ENCODE measurements at regions not wholly inside any gene's neighbourhood (a gene's known extent, or its start where the extent isn't known, plus 50 kb on each side); places are given as distances from the start of the nearest gene placed in this dataset.

GRCh38 chr5:104171958-104172690 is 609.5 kb upstream of the NUDT12 start:
- TF ChIP-seq REST (IDR thresholded peaks at IDR 0.05; ENCODE audit: insufficient read depth in 1 of 2, low read depth in 2 of 2, low read length in 2 of 2) (no peak), POLR2AphosphoS5 (IDR thresholded peaks at IDR 0.05; ENCODE audit: low read depth, low read length) (no peak), SIN3A (IDR thresholded peaks at IDR 0.05; ENCODE audit: borderline replicate concordance, insufficient read depth, low read length) (no peak), FOXP2 (optimal IDR thresholded peaks at IDR 0.05; ENCODE audit: borderline replicate concordance, extremely low read depth, extremely low read length, insufficient read depth) (no peak), TAF1 (IDR thresholded peaks at IDR 0.05; ENCODE audit: borderline replicate concordance, insufficient read depth, low read length) (no peak)

DNA sequence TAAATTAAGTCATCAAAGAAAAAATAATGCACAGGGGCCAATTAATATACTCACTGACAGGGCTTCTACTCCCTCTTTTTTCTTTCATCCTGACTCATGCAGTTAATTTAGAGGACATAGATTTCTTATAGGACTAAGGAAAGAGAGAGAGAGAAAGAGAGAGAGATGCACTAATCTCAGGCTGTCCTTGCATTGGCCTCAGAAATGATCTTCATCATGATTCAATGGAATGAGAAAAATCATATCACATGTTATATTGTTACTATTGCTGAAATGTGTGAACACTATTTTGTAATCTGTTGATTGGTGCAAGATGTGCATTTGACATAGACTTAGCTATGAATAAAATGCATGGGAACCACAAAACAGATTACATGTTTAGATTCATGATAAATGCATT is 608.3 kb upstream of the NUDT12 start:
- TF ChIP-seq FOXP2 (optimal IDR thresholded peaks at IDR 0.05; ENCODE audit: borderline replicate concordance, extremely low read depth, extremely low read length, insufficient read depth): no peak
- TF ChIP-seq REST (IDR thresholded peaks at IDR 0.05; ENCODE audit: insufficient read depth in 1 of 2, low read depth in 2 of 2, low read length in 2 of 2): no peak
- TF ChIP-seq TAF1 (IDR thresholded peaks at IDR 0.05; ENCODE audit: borderline replicate concordance, insufficient read depth, low read length): no peak
- TF ChIP-seq SIN3A (IDR thresholded peaks at IDR 0.05; ENCODE audit: borderline replicate concordance, insufficient read depth, low read length): no peak
- TF ChIP-seq POLR2AphosphoS5 (IDR thresholded peaks at IDR 0.05; ENCODE audit: low read depth, low read length): no peak

GRCh38 chr5:104146652-104147051 is 584.1 kb upstream of the NUDT12 start:
- no peak for TF ChIP-seq TAF1 (IDR thresholded peaks at IDR 0.05; ENCODE audit: borderline replicate concordance, insufficient read depth, low read length)
- no peak for TF ChIP-seq REST (IDR thresholded peaks at IDR 0.05; ENCODE audit: insufficient read depth in 1 of 2, low read depth in 2 of 2, low read length in 2 of 2)
- TF ChIP-seq FOXP2 (optimal IDR thresholded peaks at IDR 0.05; ENCODE audit: borderline replicate concordance, extremely low read depth, extremely low read length, insufficient read depth): no peak
- no peak for TF ChIP-seq POLR2AphosphoS5 (IDR thresholded peaks at IDR 0.05; ENCODE audit: low read depth, low read length)
- no peak for TF ChIP-seq SIN3A (IDR thresholded peaks at IDR 0.05; ENCODE audit: borderline replicate concordance, insufficient read depth, low read length)

DNA sequence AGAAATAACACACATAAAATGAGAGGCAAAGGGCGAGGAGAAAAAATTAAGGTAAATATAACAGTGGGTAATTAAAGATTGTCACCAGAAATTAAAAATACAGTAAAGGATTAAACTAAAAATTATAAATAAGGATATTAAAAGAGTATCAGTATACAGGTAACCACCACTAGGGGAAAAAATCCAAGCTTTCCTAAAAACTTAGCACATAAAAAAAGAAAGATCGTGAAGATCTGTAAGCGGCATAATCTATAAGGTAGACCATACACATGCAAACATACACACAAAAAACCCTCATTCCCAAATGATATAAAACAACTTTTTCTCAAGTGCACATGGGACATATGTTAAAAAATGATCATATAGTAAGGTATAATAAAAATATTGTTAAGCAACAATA is 577.3 kb upstream of the NUDT12 start:
- no peak for TF ChIP-seq REST (IDR thresholded peaks at IDR 0.05; ENCODE audit: insufficient read depth in 1 of 2, low read depth in 2 of 2, low read length in 2 of 2)
- TF ChIP-seq POLR2AphosphoS5 (IDR thresholded peaks at IDR 0.05; ENCODE audit: low read depth, low read length): no peak
- no peak for TF ChIP-seq FOXP2 (optimal IDR thresholded peaks at IDR 0.05; ENCODE audit: borderline replicate concordance, extremely low read depth, extremely low read length, insufficient read depth)
- TF ChIP-seq SIN3A (IDR thresholded peaks at IDR 0.05; ENCODE audit: borderline replicate concordance, insufficient read depth, low read length): no peak
- no peak for TF ChIP-seq TAF1 (IDR thresholded peaks at IDR 0.05; ENCODE audit: borderline replicate concordance, insufficient read depth, low read length)

All from PFSK-1 (cell line).